ENCODE measurements at regions not wholly inside any gene's neighbourhood (a gene's known extent, or its start where the extent isn't known, plus 50 kb on each side); places are given as distances from the start of the nearest gene placed in this dataset.

DNA sequence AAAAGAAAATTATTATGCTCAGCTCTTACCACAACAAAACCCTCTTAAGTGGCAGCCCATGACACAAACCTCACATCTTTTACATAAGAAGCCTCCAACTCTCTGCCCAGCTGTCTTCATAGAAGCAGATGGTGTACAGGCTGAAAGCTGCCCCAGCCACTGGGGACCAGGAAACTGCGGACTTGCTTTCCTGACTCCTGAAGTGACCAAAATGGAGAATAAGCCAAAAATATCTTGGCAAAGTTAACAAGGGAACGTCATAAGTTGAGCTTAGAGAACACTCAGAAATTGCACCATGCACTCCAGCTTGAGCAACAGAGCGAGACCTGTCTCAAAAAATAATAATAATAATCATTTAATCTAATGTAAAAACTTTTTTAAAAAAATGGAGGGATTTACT lies 160.3 kb upstream of the CDYL start:
- ChIA-PET CTCF (ENCODE audit: low intra/inter-chr PET ratio) (no interaction called here), POLR2A (interaction anchor here (1.0 to 1.2 kb wide), 2 partner anchors 9 to 20 kb away, joined by 3 to 4 read pairs; no protein-coding TSS in a partner anchor)
- H3K9ac ChIP-seq (ENCODE audit: insufficient read depth in 1 of 2, low read depth in 2 of 2, low read length in 2 of 2) = no peak overlapping the region
- WGBS (ENCODE audit: insufficient coverage, low coverage, missing lambda C conversion rate) = 0% methylated on average over 3 of the region's 3 CpGs
- DNase-seq (ENCODE audit: extremely low read depth in 1 of 4, low spot score in 3 of 4) (no peak), FAIRE-seq (no peak), ATAC-seq (no peak)
- no peaks in the 10 kb centered on the region for H3K36me3 ChIP-seq (ENCODE audit: control insufficient read depth, insufficient read depth, low read length)
- no peaks in the 10 kb centered on the region for H3K9me1 ChIP-seq (ENCODE audit: control insufficient read depth, insufficient read depth, low read length)
- H3K27ac ChIP-seq (ENCODE audit: extremely low read depth, low read depth, low read length) = no peak overlapping the region
- in situ Hi-C loops (cut with MboI) = no loop called here
- H3K4me2 ChIP-seq (ENCODE audit: insufficient read depth, low read length) = no peak overlapping the region
- BruUV-seq (replicated peaks) = no TSS peak
- TF ChIP-seq ZNF699 (CRISPR knock-in tag; IDR thresholded peaks at IDR 0.05; ENCODE audit: insufficient replicate concordance) (no peak), KAT8 (IDR thresholded peaks at IDR 0.05; ENCODE audit: low read depth) (no peak), ZFPM2 (CRISPR knock-in tag; IDR thresholded peaks at IDR 0.05) (no peak), ZNF764 (CRISPR knock-in tag; IDR thresholded peaks at IDR 0.05; ENCODE audit: low read depth) (no peak), RFX7 (CRISPR knock-in tag; IDR thresholded peaks at IDR 0.05) (no peak), MYNN (IDR thresholded peaks at IDR 0.05) (no peak), MYNN (CRISPR knock-in tag; IDR thresholded peaks at IDR 0.05) (no peak), RNF2 (IDR thresholded peaks at IDR 0.05) (no peak), ZZZ3 (IDR thresholded peaks at IDR 0.05) (no peak), ZNF551 (CRISPR knock-in tag; IDR thresholded peaks at IDR 0.05) (no peak)
- TF ChIP-seq, protein P1, sequence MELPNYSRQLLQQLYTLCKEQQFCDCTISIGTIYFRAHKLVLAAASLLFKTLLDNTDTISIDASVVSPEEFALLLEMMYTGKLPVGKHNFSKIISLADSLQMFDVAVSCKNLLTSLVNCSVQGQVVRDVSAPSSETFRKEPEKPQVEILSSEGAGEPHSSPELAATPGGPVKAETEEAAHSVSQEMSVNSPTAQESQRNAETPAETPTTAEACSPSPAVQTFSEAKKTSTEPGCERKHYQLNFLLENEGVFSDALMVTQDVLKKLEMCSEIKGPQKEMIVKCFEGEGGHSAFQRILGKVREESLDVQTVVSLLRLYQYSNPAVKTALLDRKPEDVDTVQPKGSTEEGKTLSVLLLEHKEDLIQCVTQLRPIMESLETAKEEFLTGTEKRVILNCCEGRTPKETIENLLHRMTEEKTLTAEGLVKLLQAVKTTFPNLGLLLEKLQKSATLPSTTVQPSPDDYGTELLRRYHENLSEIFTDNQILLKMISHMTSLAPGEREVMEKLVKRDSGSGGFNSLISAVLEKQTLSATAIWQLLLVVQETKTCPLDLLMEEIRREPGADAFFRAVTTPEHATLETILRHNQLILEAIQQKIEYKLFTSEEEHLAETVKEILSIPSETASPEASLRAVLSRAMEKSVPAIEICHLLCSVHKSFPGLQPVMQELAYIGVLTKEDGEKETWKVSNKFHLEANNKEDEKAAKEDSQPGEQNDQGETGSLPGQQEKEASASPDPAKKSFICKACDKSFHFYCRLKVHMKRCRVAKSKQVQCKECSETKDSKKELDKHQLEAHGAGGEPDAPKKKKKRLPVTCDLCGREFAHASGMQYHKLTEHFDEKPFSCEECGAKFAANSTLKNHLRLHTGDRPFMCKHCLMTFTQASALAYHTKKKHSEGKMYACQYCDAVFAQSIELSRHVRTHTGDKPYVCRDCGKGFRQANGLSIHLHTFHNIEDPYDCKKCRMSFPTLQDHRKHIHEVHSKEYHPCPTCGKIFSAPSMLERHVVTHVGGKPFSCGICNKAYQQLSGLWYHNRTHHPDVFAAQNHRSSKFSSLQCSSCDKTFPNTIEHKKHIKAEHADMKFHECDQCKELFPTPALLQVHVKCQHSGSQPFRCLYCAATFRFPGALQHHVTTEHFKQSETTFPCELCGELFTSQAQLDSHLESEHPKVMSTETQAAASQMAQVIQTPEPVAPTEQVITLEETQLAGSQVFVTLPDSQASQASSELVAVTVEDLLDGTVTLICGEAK (IDR thresholded peaks at IDR 0.05) = no peak
- TF ChIP-seq, protein P1 (CRISPR knock-in tag; IDR thresholded peaks at IDR 0.05) = no peak
- TF ChIP-seq, protein P2, sequence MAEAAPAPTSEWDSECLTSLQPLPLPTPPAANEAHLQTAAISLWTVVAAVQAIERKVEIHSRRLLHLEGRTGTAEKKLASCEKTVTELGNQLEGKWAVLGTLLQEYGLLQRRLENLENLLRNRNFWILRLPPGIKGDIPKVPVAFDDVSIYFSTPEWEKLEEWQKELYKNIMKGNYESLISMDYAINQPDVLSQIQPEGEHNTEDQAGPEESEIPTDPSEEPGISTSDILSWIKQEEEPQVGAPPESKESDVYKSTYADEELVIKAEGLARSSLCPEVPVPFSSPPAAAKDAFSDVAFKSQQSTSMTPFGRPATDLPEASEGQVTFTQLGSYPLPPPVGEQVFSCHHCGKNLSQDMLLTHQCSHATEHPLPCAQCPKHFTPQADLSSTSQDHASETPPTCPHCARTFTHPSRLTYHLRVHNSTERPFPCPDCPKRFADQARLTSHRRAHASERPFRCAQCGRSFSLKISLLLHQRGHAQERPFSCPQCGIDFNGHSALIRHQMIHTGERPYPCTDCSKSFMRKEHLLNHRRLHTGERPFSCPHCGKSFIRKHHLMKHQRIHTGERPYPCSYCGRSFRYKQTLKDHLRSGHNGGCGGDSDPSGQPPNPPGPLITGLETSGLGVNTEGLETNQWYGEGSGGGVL (CRISPR knock-in tag; IDR thresholded peaks at IDR 0.05) = no peak
- H3K4me3 ChIP-seq = no peak overlapping the region
- peaks cover 26 to 45% of the 10 kb centered on the region in 2 experiments for H3K27me3 ChIP-seq (ENCODE audit: control insufficient read depth in 2 of 2, insufficient read depth in 2 of 2, low read length in 2 of 2)
- H3K79me2 ChIP-seq (ENCODE audit: control insufficient read depth, insufficient read depth, low read length) = no peaks in the 10 kb centered on the region
- no peaks in the 10 kb centered on the region; the same call in 1 of the 2 replicates for H4K20me1 ChIP-seq (replicated peaks; ENCODE audit: control insufficient read depth, insufficient read depth, low read length)
- H3K9me3 ChIP-seq (replicated peaks; ENCODE audit: control insufficient read depth, insufficient read depth, low read depth, low read length) = no peaks in the 10 kb centered on the region
- intact Hi-C loops (cut with micrococcal nuclease) = no loop called here
- peaks cover 6 to 25% of the 10 kb centered on the region in 2 experiments; a peak in 3 of 5 replicates for H3K4me1 ChIP-seq (replicated peaks in 1 of 2; ENCODE audit: control insufficient read depth in 2 of 2, insufficient read depth in 2 of 2, low read length in 2 of 2)
- H2AFZ ChIP-seq (ENCODE audit: low read depth, low read length) = no peak overlapping the region

Data from K562 (cell line).